ENCODE measurements at regions not wholly inside any gene's neighbourhood (a gene's known extent, or its start where the extent isn't known, plus 50 kb on each side); places are given as distances from the start of the nearest gene placed in this dataset.

GRCh38 chr2:166792808-166793207, 95.5 kb upstream of the XIRP2 start:
- TF ChIP-seq YY1 (IDR thresholded peaks at IDR 0.05; ENCODE audit: low read depth), result no peak
- TF ChIP-seq FOXM1 (IDR thresholded peaks at IDR 0.05; ENCODE audit: borderline replicate concordance, low read depth), result no peak
- no peak for TF ChIP-seq TEAD4 (IDR thresholded peaks at IDR 0.05)
- no peak for TF ChIP-seq EP300 (IDR thresholded peaks at IDR 0.05; ENCODE audit: borderline replicate concordance)
- no peak for TF ChIP-seq CREB1 (IDR thresholded peaks at IDR 0.05; ENCODE audit: low read depth)
- TF ChIP-seq MAX (IDR thresholded peaks at IDR 0.05), result no peak
- no peak for TF ChIP-seq RAD21 (IDR thresholded peaks at IDR 0.05; ENCODE audit: low read depth)
- TF ChIP-seq, protein P1, sequence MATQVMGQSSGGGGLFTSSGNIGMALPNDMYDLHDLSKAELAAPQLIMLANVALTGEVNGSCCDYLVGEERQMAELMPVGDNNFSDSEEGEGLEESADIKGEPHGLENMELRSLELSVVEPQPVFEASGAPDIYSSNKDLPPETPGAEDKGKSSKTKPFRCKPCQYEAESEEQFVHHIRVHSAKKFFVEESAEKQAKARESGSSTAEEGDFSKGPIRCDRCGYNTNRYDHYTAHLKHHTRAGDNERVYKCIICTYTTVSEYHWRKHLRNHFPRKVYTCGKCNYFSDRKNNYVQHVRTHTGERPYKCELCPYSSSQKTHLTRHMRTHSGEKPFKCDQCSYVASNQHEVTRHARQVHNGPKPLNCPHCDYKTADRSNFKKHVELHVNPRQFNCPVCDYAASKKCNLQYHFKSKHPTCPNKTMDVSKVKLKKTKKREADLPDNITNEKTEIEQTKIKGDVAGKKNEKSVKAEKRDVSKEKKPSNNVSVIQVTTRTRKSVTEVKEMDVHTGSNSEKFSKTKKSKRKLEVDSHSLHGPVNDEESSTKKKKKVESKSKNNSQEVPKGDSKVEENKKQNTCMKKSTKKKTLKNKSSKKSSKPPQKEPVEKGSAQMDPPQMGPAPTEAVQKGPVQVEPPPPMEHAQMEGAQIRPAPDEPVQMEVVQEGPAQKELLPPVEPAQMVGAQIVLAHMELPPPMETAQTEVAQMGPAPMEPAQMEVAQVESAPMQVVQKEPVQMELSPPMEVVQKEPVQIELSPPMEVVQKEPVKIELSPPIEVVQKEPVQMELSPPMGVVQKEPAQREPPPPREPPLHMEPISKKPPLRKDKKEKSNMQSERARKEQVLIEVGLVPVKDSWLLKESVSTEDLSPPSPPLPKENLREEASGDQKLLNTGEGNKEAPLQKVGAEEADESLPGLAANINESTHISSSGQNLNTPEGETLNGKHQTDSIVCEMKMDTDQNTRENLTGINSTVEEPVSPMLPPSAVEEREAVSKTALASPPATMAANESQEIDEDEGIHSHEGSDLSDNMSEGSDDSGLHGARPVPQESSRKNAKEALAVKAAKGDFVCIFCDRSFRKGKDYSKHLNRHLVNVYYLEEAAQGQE (IDR thresholded peaks at IDR 0.05; ENCODE audit: low read depth), result no peak
- no peak for TF ChIP-seq TAF1 (IDR thresholded peaks at IDR 0.05; ENCODE audit: low read depth)

Measured in Ishikawa (cell line).